Calu3 (cell line): ENCODE measurements at regions not wholly inside any gene's neighbourhood (a gene's known extent, or its start where the extent isn't known, plus 50 kb on each side); places are given as distances from the start of the nearest gene placed in this dataset.

Experiments used
- BruUV-seq: library from RNA; stranded (reverse); fragments of 400-500 nt; replicated peaks from 2 replicates; lab custom pipeline; 2021; lab: Mats Ljungman, UMichigan
- CTCF ChIA-PET: fragments of 300-600 bp; sonication (Branson Sonifier 250); formaldehyde crosslinking; loops from one replicate; lab custom pipeline; 2022; ENCODE audit warnings: antibody characterized with exemption; lab: Charles Lee
- DNase-seq: peaks from one replicate; pipeline ENCODE4 v3.0.0; 2022
- H3K27ac Mint-ChIP-seq: one replicate; pipeline ENCODE4 v1.8.0; 2022; ENCODE audit warnings: mixed read lengths; ENCODE audit not compliant: unreplicated experiment
- H3K27me3 Mint-ChIP-seq: one replicate; pipeline ENCODE4 v1.8.0; 2022; ENCODE audit warnings: mixed read lengths; ENCODE audit not compliant: unreplicated experiment
- H3K36me3 Mint-ChIP-seq: one replicate; pipeline ENCODE4 v1.8.0; 2022; ENCODE audit warnings: mild to moderate bottlenecking, moderate library complexity, mixed read lengths; ENCODE audit not compliant: insufficient read depth, unreplicated experiment
- H3K4me1 Mint-ChIP-seq: one replicate; pipeline ENCODE4 v1.8.0; 2022; ENCODE audit warnings: mild to moderate bottlenecking, low read depth, mixed read lengths; ENCODE audit not compliant: unreplicated experiment
- H3K4me3 Mint-ChIP-seq: one replicate; pipeline ENCODE4 v1.8.0; 2022; ENCODE audit warnings: mild to moderate bottlenecking, low read depth, moderate library complexity, mixed read lengths; ENCODE audit not compliant: unreplicated experiment
- H3K9me3 Mint-ChIP-seq: one replicate; pipeline ENCODE4 v1.8.0; 2022; ENCODE audit warnings: low read depth, mixed read lengths; ENCODE audit not compliant: unreplicated experiment
- intact Hi-C: fragments of 100-400 bp; cut with micrococcal nuclease; formaldehyde crosslinking; loops from one replicate; pipeline ENCODE4 v1.10.0; 2022; ENCODE audit not compliant: unreplicated experiment
- TF ChIP-seq, protein P1 (sequence below): fragments of 200-600 bp; IDR thresholded peaks from one replicate; pipeline ENCODE4 v1.8.0; 2022; ENCODE audit warnings: antibody characterized with exemption; ENCODE audit not compliant: unreplicated experiment

- intact Hi-C loops = no loop called here
- DNase-seq = no peak
- no peak overlapping the region for H3K4me3 Mint-ChIP-seq
- H3K27me3 Mint-ChIP-seq = no peaks in the 10 kb centered on the region
- no peaks in the 10 kb centered on the region for H3K36me3 Mint-ChIP-seq
- TF ChIP-seq, protein P1, sequence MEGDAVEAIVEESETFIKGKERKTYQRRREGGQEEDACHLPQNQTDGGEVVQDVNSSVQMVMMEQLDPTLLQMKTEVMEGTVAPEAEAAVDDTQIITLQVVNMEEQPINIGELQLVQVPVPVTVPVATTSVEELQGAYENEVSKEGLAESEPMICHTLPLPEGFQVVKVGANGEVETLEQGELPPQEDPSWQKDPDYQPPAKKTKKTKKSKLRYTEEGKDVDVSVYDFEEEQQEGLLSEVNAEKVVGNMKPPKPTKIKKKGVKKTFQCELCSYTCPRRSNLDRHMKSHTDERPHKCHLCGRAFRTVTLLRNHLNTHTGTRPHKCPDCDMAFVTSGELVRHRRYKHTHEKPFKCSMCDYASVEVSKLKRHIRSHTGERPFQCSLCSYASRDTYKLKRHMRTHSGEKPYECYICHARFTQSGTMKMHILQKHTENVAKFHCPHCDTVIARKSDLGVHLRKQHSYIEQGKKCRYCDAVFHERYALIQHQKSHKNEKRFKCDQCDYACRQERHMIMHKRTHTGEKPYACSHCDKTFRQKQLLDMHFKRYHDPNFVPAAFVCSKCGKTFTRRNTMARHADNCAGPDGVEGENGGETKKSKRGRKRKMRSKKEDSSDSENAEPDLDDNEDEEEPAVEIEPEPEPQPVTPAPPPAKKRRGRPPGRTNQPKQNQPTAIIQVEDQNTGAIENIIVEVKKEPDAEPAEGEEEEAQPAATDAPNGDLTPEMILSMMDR = no peak
- peaks cover 29% of the 10 kb centered on the region for H3K4me1 Mint-ChIP-seq
- CTCF ChIA-PET = interaction anchor here (0.5 kb wide), 1 partner anchor 1167 kb away, joined by 4 read pairs; no protein-coding TSS in a partner anchor
- H3K9me3 Mint-ChIP-seq = peaks cover 6% of the 10 kb centered on the region
- BruUV-seq = no TSS peak
- peak overlapping the region; percentile 27 for H3K27ac Mint-ChIP-seq
Measured at GRCh38 chr7:54824655-54825054, 65.6 kb upstream of the SEC61G start.

DNA sequence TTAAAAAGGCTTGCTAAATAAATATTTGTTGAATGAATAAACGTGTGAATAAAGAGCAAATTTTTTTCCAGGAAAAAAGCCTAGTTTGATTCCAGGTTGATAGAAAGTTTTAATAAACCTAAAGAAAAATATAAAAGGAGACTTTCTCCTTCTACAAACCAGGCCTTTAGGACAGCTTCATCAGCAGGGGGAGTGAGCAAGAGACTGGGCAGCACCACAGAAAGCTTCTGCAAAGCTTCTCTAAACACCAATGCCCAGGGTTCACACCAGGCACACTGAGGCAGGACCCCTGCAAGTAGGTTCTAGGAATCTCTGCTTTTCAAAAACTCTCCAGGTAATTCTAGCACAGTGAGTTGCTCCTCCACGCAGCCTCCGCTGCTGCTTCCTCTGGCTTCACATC lies 66.4 kb upstream of the SEC61G start:
- intact Hi-C loops = no loop called here
- TF ChIP-seq, protein P1 = no peak
- no peak overlapping the region for H3K4me3 Mint-ChIP-seq
- BruUV-seq = no TSS peak
- H3K27me3 Mint-ChIP-seq = no peaks in the 10 kb centered on the region
- CTCF ChIA-PET = no interaction called here
- no peak for DNase-seq
- peak overlapping the region; percentile 27 for H3K27ac Mint-ChIP-seq
- H3K9me3 Mint-ChIP-seq = peaks cover 6% of the 10 kb centered on the region
- H3K36me3 Mint-ChIP-seq = no peaks in the 10 kb centered on the region
- peaks cover 34% of the 10 kb centered on the region for H3K4me1 Mint-ChIP-seq

DNA sequence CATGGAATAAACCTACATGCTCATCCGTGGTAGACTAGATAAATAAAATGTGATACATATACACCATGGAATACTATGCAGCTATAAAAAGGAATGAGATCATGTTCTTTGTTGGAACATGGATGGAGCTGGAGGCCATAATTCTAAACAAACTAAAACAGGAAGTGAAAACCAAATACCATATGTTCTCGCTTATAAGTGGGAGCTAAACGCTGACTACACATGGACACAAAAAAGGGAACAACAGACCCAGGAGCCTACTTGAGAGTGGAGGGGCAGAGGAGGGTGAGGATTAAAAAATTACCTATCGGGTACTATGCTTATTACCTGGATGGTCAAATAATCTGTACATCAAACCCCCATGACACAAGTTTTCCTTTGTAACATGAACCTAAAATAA lies 68.7 kb upstream of the SEC61G start:
- DNase-seq = no peak
- intact Hi-C loops = no loop called here
- CTCF ChIA-PET = interaction anchor here (1.0 kb wide), 1 partner anchor 39 kb away, joined by 3 read pairs; no protein-coding TSS in a partner anchor
- no peaks in the 10 kb centered on the region for H3K27me3 Mint-ChIP-seq
- TF ChIP-seq, protein P1 = no peak
- peaks cover 51% of the 10 kb centered on the region for H3K4me1 Mint-ChIP-seq
- H3K27ac Mint-ChIP-seq = no peak overlapping the region
- H3K4me3 Mint-ChIP-seq = no peak overlapping the region
- peaks cover 10% of the 10 kb centered on the region for H3K36me3 Mint-ChIP-seq
- peaks cover 6% of the 10 kb centered on the region for H3K9me3 Mint-ChIP-seq
- BruUV-seq = no TSS peak

DNA sequence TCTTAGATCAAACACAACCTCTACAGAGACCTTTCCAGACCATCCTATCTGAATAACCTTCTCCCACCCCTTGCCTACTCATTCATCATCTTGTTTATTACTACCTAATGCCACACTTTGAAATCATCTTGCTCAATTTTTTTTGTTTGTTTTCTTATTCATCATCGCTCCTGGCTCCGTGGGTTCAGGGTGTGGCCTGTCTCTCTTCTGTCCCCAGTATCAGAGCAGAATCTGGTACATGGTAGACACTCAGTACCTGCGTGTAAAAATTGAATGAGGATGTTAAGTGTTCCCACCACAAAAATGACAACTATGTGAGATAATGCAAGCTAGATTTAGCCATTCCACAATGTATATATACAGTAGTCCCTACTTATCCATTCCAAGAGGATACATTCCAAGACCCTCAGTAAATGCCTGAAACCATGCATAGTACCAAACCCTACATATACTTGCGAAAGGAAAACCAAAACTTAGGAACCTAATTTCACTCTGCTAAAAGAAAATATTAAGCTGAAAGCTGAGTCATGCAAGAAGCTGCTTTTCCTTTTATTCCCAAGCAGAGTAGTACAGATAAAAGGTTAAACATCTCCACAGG lies 72.1 kb upstream of the SEC61G start:
- TF ChIP-seq, protein P1 = no peak

More for the DNA sequence above, 72.1 kb upstream of the SEC61G start:
- CTCF ChIA-PET = interaction anchor here (0.6 to 2.1 kb wide), 8 partner anchors 13 to 424 kb away, joined by 3 to 14 read pairs (median 4); no protein-coding TSS in a partner anchor
- Mint-ChIP-seq H3K36me3 (peaks cover 10% of the 10 kb centered on the region), H3K4me1 (peaks cover 22% of the 10 kb centered on the region), H3K27me3 (no peaks in the 10 kb centered on the region), H3K27ac (peak overlapping the region; percentile 61), H3K9me3 (peaks cover 6% of the 10 kb centered on the region), H3K4me3 (peak overlapping the region; percentile 15)
- DNase-seq = peak; percentile 46
- intact Hi-C loops = no loop called here
- BruUV-seq = TSS peak; percentile 88
